ENCODE measurements at regions not wholly inside any gene's neighbourhood (a gene's known extent, or its start where the extent isn't known, plus 50 kb on each side); places are given as distances from the start of the nearest gene placed in this dataset.
"Not testable (repeated sequence)": the region's sequence is repeated elsewhere in the genome, so short reads cannot be mapped to it uniquely, and the experiment has no call there.

DNA sequence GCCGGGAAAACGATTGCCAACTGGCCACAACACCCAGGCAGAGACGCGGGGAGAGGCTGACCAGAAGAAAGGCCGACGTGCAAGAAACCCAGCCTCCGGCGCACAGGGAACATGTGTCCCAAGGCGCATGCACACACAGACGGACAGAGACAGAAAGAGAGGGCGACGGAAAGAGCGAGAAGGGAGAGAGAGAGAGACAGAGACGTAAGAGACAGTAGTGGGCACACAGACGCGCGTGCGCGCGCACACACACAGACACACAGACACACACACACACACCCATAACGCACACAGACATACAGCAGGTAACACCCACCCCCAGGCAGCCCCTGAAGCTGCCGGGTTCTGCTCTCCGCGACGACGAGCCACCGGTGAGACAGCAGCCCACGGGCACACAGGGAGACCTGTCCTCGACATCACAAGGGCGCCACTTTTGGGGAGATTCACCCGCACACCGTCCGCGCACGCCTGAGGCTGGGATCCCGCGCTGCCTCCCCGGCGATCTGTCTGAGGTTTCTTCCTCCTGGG is 1581.8 kb downstream of the FOXD4L5 start:
- TF ChIP-seq, protein P1, sequence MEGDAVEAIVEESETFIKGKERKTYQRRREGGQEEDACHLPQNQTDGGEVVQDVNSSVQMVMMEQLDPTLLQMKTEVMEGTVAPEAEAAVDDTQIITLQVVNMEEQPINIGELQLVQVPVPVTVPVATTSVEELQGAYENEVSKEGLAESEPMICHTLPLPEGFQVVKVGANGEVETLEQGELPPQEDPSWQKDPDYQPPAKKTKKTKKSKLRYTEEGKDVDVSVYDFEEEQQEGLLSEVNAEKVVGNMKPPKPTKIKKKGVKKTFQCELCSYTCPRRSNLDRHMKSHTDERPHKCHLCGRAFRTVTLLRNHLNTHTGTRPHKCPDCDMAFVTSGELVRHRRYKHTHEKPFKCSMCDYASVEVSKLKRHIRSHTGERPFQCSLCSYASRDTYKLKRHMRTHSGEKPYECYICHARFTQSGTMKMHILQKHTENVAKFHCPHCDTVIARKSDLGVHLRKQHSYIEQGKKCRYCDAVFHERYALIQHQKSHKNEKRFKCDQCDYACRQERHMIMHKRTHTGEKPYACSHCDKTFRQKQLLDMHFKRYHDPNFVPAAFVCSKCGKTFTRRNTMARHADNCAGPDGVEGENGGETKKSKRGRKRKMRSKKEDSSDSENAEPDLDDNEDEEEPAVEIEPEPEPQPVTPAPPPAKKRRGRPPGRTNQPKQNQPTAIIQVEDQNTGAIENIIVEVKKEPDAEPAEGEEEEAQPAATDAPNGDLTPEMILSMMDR (conservative IDR thresholded peaks at IDR 0.05 in 1 of 2, IDR thresholded peaks at IDR 0.05 in 1 of 2; ENCODE audit: extremely low read depth in 1 of 2, insufficient read depth in 1 of 2, low read depth in 1 of 2, low read length in 2 of 2): not testable (repeated sequence)
- TF ChIP-seq EZH2 (IDR thresholded peaks at IDR 0.05; ENCODE audit: borderline replicate concordance, low read length): not testable (repeated sequence)
